ENCODE measurements at regions not wholly inside any gene's neighbourhood (a gene's known extent, or its start where the extent isn't known, plus 50 kb on each side); places are given as distances from the start of the nearest gene placed in this dataset.

- ChIA-PET CTCF (interaction anchor here (0.6 kb wide), 2 partner anchors 212 to 902 kb away, joined by 3 read pairs; no protein-coding TSS in a partner anchor), POLR2A (ENCODE audit: low non-redundant PET) (no interaction called here)
- no peak for TF ChIP-seq CTCF (conservative IDR thresholded peaks at IDR 0.05; ENCODE audit: low read depth)
- no peak for DNase-seq (ENCODE audit: low spot score)
- no peak overlapping the region for H3K27ac ChIP-seq
Measured at GRCh38 chr14:101495284-101495683, 66.0 kb upstream of the DIO3 start.

- DNase-seq (ENCODE audit: low spot score) = no peak
- TF ChIP-seq CTCF (conservative IDR thresholded peaks at IDR 0.05; ENCODE audit: low read depth) = no peak
- ChIA-PET CTCF (no interaction called here), POLR2A (ENCODE audit: low non-redundant PET) (no interaction called here)
- H3K27ac ChIP-seq = no peak overlapping the region
Measured at GRCh38 chr14:101495827-101496775, 65.2 kb upstream of the DIO3 start.

GRCh38 chr14:101496776-101497683 is 64.3 kb upstream of the DIO3 start:
- ChIA-PET CTCF (no interaction called here), POLR2A (ENCODE audit: low non-redundant PET) (no interaction called here)
- no peak for DNase-seq (ENCODE audit: low spot score)
- H3K27ac ChIP-seq = no peak overlapping the region
- no peak for TF ChIP-seq CTCF (conservative IDR thresholded peaks at IDR 0.05; ENCODE audit: low read depth)

GRCh38 chr14:101497684-101498525 is 63.4 kb upstream of the DIO3 start:
- DNase-seq (ENCODE audit: low spot score) = no peak
- ChIA-PET POLR2A (ENCODE audit: low non-redundant PET) (no interaction called here), CTCF (no interaction called here)
- TF ChIP-seq CTCF (conservative IDR thresholded peaks at IDR 0.05; ENCODE audit: low read depth) = no peak
- no peak overlapping the region for H3K27ac ChIP-seq

- TF ChIP-seq CTCF (conservative IDR thresholded peaks at IDR 0.05; ENCODE audit: low read depth) = no peak
- ChIA-PET CTCF (no interaction called here), POLR2A (ENCODE audit: low non-redundant PET) (no interaction called here)
- no peak overlapping the region for H3K27ac ChIP-seq
- DNase-seq (ENCODE audit: low spot score) = no peak
Measured at GRCh38 chr14:101498526-101498860, 62.8 kb upstream of the DIO3 start.

- no peak for DNase-seq (ENCODE audit: low spot score)
- H3K27ac ChIP-seq = no peak overlapping the region
- ChIA-PET CTCF (interaction anchor here (0.7 kb wide), 2 partner anchors 53 to 98 kb away, joined by 3 read pairs; no protein-coding TSS in a partner anchor), POLR2A (ENCODE audit: low non-redundant PET) (no interaction called here)
- no peak for TF ChIP-seq CTCF (conservative IDR thresholded peaks at IDR 0.05; ENCODE audit: low read depth)
Measured at GRCh38 chr14:101499080-101499479, 62.2 kb upstream of the DIO3 start.

All from RWPE1 (cell line).